ENCODE measurements at regions not wholly inside any gene's neighbourhood (a gene's known extent, or its start where the extent isn't known, plus 50 kb on each side); places are given as distances from the start of the nearest gene placed in this dataset.

DNA sequence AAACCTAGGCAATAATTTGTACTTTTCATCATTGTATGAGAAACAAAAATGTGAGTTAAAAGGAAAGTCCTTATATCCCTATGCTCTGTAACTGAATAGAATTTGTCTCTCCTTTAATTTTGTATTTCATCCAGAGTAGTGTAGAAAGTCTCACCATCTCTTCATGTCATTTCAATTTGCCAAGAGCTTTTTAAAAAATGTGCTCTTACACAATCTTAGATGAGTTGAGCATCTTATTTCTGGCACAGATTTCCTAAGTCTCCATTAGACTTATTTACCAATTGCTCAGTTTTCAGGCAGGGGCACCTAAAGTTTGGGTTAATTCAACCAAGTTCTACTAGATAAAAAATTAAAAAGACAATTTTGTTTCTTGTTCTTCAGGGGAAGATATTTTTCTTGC lies 201.5 kb upstream of the RBMS3 start:
- Histone ChIP-seq H2AFZ (ENCODE audit: control insufficient read depth, low read depth, low read length) (no peak overlapping the region), H3K9me3 (replicated peaks; ENCODE audit: control insufficient read depth, insufficient read depth, low read length) (no peaks in the 10 kb centered on the region), H3K4me3 (no peak overlapping the region), H3K4me2 (ENCODE audit: control insufficient read depth, insufficient read depth) (no peak overlapping the region), H3K36me3 (ENCODE audit: control insufficient read depth in 2 of 2, insufficient read depth in 2 of 2, low read length in 1 of 2) (no peaks in the 10 kb centered on the region), H3K27me3 (replicated peaks in 1 of 2; ENCODE audit: control insufficient read depth in 2 of 2, insufficient read depth in 2 of 2, low read length in 1 of 2) (no peaks in the 10 kb centered on the region), H4K20me1 (ENCODE audit: control insufficient read depth, insufficient read depth) (no peaks in the 10 kb centered on the region), H3K4me1 (ENCODE audit: control insufficient read depth, insufficient read depth, low read length) (no peaks in the 10 kb centered on the region), H3K27ac (ENCODE audit: control insufficient read depth, insufficient read depth) (no peak overlapping the region), H3K9ac (ENCODE audit: control insufficient read depth, insufficient read depth, low read length) (no peak overlapping the region), H3K79me2 (ENCODE audit: control insufficient read depth, insufficient read depth, low read length) (no peaks in the 10 kb centered on the region)
- no TSS peak for BruUV-seq (replicated peaks)
- ChIA-PET CTCF (no interaction called here), SMC1A (ENCODE audit: uncharacterized antibody, unreplicated experiment) (no interaction called here), POLR2A (no interaction called here), RAD21 (ENCODE audit: unreplicated experiment) (no interaction called here)
- in situ Hi-C loops (cut with MboI) (no loop called here), intact Hi-C loops (cut with micrococcal nuclease; ENCODE audit: unreplicated experiment) (no loop called here)
- peak; percentile 56 for FAIRE-seq
- no peak for DNase-seq (ENCODE audit: low read depth, low spot score)
- ATAC-seq, result no peak
- TF ChIP-seq, protein P1, sequence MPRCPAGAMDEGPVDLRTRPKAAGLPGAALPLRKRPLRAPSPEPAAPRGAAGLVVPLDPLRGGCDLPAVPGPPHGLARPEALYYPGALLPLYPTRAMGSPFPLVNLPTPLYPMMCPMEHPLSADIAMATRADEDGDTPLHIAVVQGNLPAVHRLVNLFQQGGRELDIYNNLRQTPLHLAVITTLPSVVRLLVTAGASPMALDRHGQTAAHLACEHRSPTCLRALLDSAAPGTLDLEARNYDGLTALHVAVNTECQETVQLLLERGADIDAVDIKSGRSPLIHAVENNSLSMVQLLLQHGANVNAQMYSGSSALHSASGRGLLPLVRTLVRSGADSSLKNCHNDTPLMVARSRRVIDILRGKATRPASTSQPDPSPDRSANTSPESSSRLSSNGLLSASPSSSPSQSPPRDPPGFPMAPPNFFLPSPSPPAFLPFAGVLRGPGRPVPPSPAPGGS (IDR thresholded peaks at IDR 0.05; ENCODE audit: borderline replicate concordance, insufficient read depth, low read depth, low read length, poor library complexity, severe bottlenecking), result no peak
- TF ChIP-seq, protein P2, sequence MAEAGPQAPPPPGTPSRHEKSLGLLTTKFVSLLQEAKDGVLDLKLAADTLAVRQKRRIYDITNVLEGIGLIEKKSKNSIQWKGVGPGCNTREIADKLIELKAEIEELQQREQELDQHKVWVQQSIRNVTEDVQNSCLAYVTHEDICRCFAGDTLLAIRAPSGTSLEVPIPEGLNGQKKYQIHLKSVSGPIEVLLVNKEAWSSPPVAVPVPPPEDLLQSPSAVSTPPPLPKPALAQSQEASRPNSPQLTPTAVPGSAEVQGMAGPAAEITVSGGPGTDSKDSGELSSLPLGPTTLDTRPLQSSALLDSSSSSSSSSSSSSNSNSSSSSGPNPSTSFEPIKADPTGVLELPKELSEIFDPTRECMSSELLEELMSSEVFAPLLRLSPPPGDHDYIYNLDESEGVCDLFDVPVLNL (IDR thresholded peaks at IDR 0.05; ENCODE audit: low read depth, low read length), result no peak
- TF ChIP-seq BRCA1 (IDR thresholded peaks at IDR 0.05; ENCODE audit: low read depth, low read length) (no peak), TAF1 (IDR thresholded peaks at IDR 0.05; ENCODE audit: borderline replicate concordance, low read depth, low read length) (no peak), NFXL1 (IDR thresholded peaks at IDR 0.05; ENCODE audit: borderline replicate concordance) (no peak), RCOR1 (conservative IDR thresholded peaks at IDR 0.05; ENCODE audit: low read depth, low read length) (no peak), NR2F1 (conservative IDR thresholded peaks at IDR 0.05) (no peak), NBN (IDR thresholded peaks at IDR 0.05) (no peak), JUND (IDR thresholded peaks at IDR 0.05; ENCODE audit: low read depth, low read length) (no peak), PAX8 (IDR thresholded peaks at IDR 0.05) (no peak), TARDBP (IDR thresholded peaks at IDR 0.05; ENCODE audit: borderline replicate concordance) (no peak), BHLHE40 (IDR thresholded peaks at IDR 0.05; ENCODE audit: borderline replicate concordance in 1 of 2, low read depth in 2 of 2, low read length in 1 of 2) (no peak)
- TF ChIP-seq, protein P3, sequence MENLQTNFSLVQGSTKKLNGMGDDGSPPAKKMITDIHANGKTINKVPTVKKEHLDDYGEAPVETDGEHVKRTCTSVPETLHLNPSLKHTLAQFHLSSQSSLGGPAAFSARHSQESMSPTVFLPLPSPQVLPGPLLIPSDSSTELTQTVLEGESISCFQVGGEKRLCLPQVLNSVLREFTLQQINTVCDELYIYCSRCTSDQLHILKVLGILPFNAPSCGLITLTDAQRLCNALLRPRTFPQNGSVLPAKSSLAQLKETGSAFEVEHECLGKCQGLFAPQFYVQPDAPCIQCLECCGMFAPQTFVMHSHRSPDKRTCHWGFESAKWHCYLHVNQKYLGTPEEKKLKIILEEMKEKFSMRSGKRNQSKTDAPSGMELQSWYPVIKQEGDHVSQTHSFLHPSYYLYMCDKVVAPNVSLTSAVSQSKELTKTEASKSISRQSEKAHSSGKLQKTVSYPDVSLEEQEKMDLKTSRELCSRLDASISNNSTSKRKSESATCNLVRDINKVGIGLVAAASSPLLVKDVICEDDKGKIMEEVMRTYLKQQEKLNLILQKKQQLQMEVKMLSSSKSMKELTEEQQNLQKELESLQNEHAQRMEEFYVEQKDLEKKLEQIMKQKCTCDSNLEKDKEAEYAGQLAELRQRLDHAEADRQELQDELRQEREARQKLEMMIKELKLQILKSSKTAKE (IDR thresholded peaks at IDR 0.05; ENCODE audit: low read depth, poor library complexity, severe bottlenecking), result no peak
- TF ChIP-seq, protein P4, sequence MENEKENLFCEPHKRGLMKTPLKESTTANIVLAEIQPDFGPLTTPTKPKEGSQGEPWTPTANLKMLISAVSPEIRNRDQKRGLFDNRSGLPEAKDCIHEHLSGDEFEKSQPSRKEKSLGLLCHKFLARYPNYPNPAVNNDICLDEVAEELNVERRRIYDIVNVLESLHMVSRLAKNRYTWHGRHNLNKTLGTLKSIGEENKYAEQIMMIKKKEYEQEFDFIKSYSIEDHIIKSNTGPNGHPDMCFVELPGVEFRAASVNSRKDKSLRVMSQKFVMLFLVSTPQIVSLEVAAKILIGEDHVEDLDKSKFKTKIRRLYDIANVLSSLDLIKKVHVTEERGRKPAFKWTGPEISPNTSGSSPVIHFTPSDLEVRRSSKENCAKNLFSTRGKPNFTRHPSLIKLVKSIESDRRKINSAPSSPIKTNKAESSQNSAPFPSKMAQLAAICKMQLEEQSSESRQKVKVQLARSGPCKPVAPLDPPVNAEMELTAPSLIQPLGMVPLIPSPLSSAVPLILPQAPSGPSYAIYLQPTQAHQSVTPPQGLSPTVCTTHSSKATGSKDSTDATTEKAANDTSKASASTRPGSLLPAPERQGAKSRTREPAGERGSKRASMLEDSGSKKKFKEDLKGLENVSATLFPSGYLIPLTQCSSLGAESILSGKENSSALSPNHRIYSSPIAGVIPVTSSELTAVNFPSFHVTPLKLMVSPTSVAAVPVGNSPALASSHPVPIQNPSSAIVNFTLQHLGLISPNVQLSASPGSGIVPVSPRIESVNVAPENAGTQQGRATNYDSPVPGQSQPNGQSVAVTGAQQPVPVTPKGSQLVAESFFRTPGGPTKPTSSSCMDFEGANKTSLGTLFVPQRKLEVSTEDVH (IDR thresholded peaks at IDR 0.05; ENCODE audit: low read depth, partially characterized antibody), result no peak
- TF ChIP-seq, protein P5, sequence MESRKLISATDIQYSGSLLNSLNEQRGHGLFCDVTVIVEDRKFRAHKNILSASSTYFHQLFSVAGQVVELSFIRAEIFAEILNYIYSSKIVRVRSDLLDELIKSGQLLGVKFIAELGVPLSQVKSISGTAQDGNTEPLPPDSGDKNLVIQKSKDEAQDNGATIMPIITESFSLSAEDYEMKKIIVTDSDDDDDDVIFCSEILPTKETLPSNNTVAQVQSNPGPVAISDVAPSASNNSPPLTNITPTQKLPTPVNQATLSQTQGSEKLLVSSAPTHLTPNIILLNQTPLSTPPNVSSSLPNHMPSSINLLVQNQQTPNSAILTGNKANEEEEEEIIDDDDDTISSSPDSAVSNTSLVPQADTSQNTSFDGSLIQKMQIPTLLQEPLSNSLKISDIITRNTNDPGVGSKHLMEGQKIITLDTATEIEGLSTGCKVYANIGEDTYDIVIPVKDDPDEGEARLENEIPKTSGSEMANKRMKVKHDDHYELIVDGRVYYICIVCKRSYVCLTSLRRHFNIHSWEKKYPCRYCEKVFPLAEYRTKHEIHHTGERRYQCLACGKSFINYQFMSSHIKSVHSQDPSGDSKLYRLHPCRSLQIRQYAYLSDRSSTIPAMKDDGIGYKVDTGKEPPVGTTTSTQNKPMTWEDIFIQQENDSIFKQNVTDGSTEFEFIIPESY (IDR thresholded peaks at IDR 0.05), result no peak

Measured in GM12878 (cell line).